SJCRH30 (cell line): ENCODE measurements at regions not wholly inside any gene's neighbourhood (a gene's known extent, or its start where the extent isn't known, plus 50 kb on each side); places are given as distances from the start of the nearest gene placed in this dataset.

Experiments
- DNase-seq, 2 experiments: peaks; one replicate each; pipeline ENCODE4 v3.0.0-alpha.2; 2015 to 2020
- H3K27ac ChIP-seq: fragments of 250-450 bp; sonication (Bioruptor Pico); 2 replicates; pipeline ENCODE4 v1.5.1; 2020; ENCODE audit warnings: mild to moderate bottlenecking, moderate library complexity
- H3K27me3 ChIP-seq: fragments of 250-450 bp; sonication (Bioruptor Pico); 2 replicates; pipeline ENCODE4 v1.5.1; 2020; ENCODE audit warnings: mild to moderate bottlenecking, moderate library complexity
- H3K36me3 ChIP-seq: fragments of 250-450 bp; sonication (Bioruptor Pico); 2 replicates; pipeline ENCODE4 v1.5.1; 2020; ENCODE audit warnings: mild to moderate bottlenecking, moderate library complexity
- H3K4me1 ChIP-seq: fragments of 250-450 bp; sonication (Bioruptor Pico); 2 replicates; pipeline ENCODE4 v1.5.1; 2020; ENCODE audit warnings: mild to moderate bottlenecking, moderate library complexity
- H3K4me3 ChIP-seq: fragments of 250-450 bp; sonication (Bioruptor Pico); 2 replicates; pipeline ENCODE4 v1.5.1; 2020; ENCODE audit warnings: mild to moderate bottlenecking, moderate library complexity
- H3K9me3 ChIP-seq: fragments of 250-450 bp; sonication (Bioruptor Pico); replicated peaks from 2 replicates; pipeline ENCODE4 v1.5.1; 2020; ENCODE audit warnings: mild to moderate bottlenecking, moderate library complexity

- H3K36me3 ChIP-seq, result no peaks in the 10 kb centered on the region
- no peaks in the 10 kb centered on the region for H3K27me3 ChIP-seq
- H3K9me3 ChIP-seq, result no peaks in the 10 kb centered on the region
- no peaks in the 10 kb centered on the region for H3K4me1 ChIP-seq
- no peak overlapping the region for H3K4me3 ChIP-seq
- no peak for DNase-seq
- no peak overlapping the region for H3K27ac ChIP-seq
Observed at GRCh38 chr11:106236295-106236694, 158.8 kb downstream of the AASDHPPT start.

- Histone ChIP-seq H3K27me3 (no peaks in the 10 kb centered on the region), H3K4me3 (no peak overlapping the region), H3K27ac (no peak overlapping the region), H3K4me1 (peaks cover 12% of the 10 kb centered on the region), H3K9me3 (no peaks in the 10 kb centered on the region), H3K36me3 (no peaks in the 10 kb centered on the region)
- DNase-seq, result no peak
Observed at GRCh38 chr11:106238704-106239360, 161.4 kb downstream of the AASDHPPT start.

- Histone ChIP-seq H3K9me3 (no peaks in the 10 kb centered on the region), H3K27me3 (no peaks in the 10 kb centered on the region), H3K36me3 (no peaks in the 10 kb centered on the region), H3K4me3 (no peak overlapping the region), H3K27ac (no peak overlapping the region), H3K4me1 (peaks cover 12% of the 10 kb centered on the region)
- DNase-seq, result no peak
Observed at GRCh38 chr11:106241601-106242257, 164.3 kb downstream of the AASDHPPT start.

GRCh38 chr11:106242718-106243415 lies 165.4 kb downstream of the AASDHPPT start:
- no peaks in the 10 kb centered on the region for H3K36me3 ChIP-seq
- H3K9me3 ChIP-seq, result 0 out of 2 replicates have a peak, but pooled peaks cover 2% of the 10 kb centered on the region
- DNase-seq, result peak; percentile 13 to 45
- H3K27ac ChIP-seq, result peak overlapping the region; percentile 31
- no peak overlapping the region for H3K4me3 ChIP-seq
- no peaks in the 10 kb centered on the region for H3K27me3 ChIP-seq
- H3K4me1 ChIP-seq, result peaks cover 12% of the 10 kb centered on the region

- Histone ChIP-seq H3K36me3 (no peaks in the 10 kb centered on the region), H3K4me3 (no peak overlapping the region), H3K4me1 (peaks cover 32% of the 10 kb centered on the region), H3K27ac (no peak overlapping the region), H3K9me3 (0 out of 2 replicates have a peak, but pooled peaks cover 4% of the 10 kb centered on the region), H3K27me3 (no peaks in the 10 kb centered on the region)
- no peak for DNase-seq
Observed at GRCh38 chr11:106246495-106246894, 169.0 kb downstream of the AASDHPPT start.

GRCh38 chr11:106249617-106250239 lies 172.3 kb downstream of the AASDHPPT start:
- peak; percentile 50 to 79 for DNase-seq
- peak overlapping the region; percentile 22 for H3K4me3 ChIP-seq
- peaks cover 20% of the 10 kb centered on the region for H3K4me1 ChIP-seq
- H3K36me3 ChIP-seq, result no peaks in the 10 kb centered on the region
- peak overlapping the region; percentile 93 for H3K27ac ChIP-seq
- H3K9me3 ChIP-seq, result 0 out of 2 replicates have a peak, but pooled peaks cover 4% of the 10 kb centered on the region
- H3K27me3 ChIP-seq, result no peaks in the 10 kb centered on the region

GRCh38 chr11:106262852-106263251 lies 185.4 kb downstream of the AASDHPPT start:
- Histone ChIP-seq H3K27me3 (no peaks in the 10 kb centered on the region), H3K36me3 (no peaks in the 10 kb centered on the region), H3K4me3 (no peak overlapping the region), H3K9me3 (no peaks in the 10 kb centered on the region), H3K4me1 (no peaks in the 10 kb centered on the region), H3K27ac (no peak overlapping the region)
- DNase-seq, result no peak

GRCh38 chr11:106263527-106263926 lies 186.1 kb downstream of the AASDHPPT start:
- no peak for DNase-seq
- H3K27me3 ChIP-seq, result no peaks in the 10 kb centered on the region
- H3K4me3 ChIP-seq, result no peak overlapping the region
- no peaks in the 10 kb centered on the region for H3K4me1 ChIP-seq
- no peak overlapping the region for H3K27ac ChIP-seq
- H3K36me3 ChIP-seq, result no peaks in the 10 kb centered on the region
- no peaks in the 10 kb centered on the region for H3K9me3 ChIP-seq

- DNase-seq, result no peak
- Histone ChIP-seq H3K36me3 (no peaks in the 10 kb centered on the region), H3K9me3 (no peaks in the 10 kb centered on the region), H3K27ac (peak overlapping the region; percentile 2; the same call in 1 of the 2 replicates), H3K27me3 (no peaks in the 10 kb centered on the region), H3K4me1 (peaks cover 7% of the 10 kb centered on the region; the same call in 1 of the 2 replicates), H3K4me3 (no peak overlapping the region)
Observed at GRCh38 chr11:106271086-106271485, 193.6 kb downstream of the AASDHPPT start.

GRCh38 chr11:106271686-106272085 lies 194.2 kb downstream of the AASDHPPT start:
- DNase-seq, result no peak
- Histone ChIP-seq H3K4me1 (peaks cover 7% of the 10 kb centered on the region; the same call in 1 of the 2 replicates), H3K4me3 (no peak overlapping the region), H3K27ac (0 out of 2 replicates have a peak overlapping the region, but pooled peaks have one; percentile 2), H3K36me3 (no peaks in the 10 kb centered on the region), H3K9me3 (no peaks in the 10 kb centered on the region), H3K27me3 (no peaks in the 10 kb centered on the region)

- no peaks in the 10 kb centered on the region for H3K27me3 ChIP-seq
- no peak overlapping the region for H3K27ac ChIP-seq
- peaks cover 7% of the 10 kb centered on the region; the same call in 1 of the 2 replicates for H3K4me1 ChIP-seq
- no peaks in the 10 kb centered on the region for H3K9me3 ChIP-seq
- no peak overlapping the region for H3K4me3 ChIP-seq
- H3K36me3 ChIP-seq, result no peaks in the 10 kb centered on the region
- DNase-seq, result no peak
Observed at GRCh38 chr11:106275151-106275550, 197.7 kb downstream of the AASDHPPT start.

GRCh38 chr11:106276126-106276525 lies 198.7 kb downstream of the AASDHPPT start:
- Histone ChIP-seq H3K27me3 (no peaks in the 10 kb centered on the region), H3K4me3 (no peak overlapping the region), H3K9me3 (no peaks in the 10 kb centered on the region), H3K27ac (no peak overlapping the region), H3K4me1 (peaks cover 7% of the 10 kb centered on the region), H3K36me3 (no peaks in the 10 kb centered on the region)
- DNase-seq, result no peak

- Histone ChIP-seq H3K9me3 (no peaks in the 10 kb centered on the region), H3K4me3 (no peak overlapping the region), H3K27me3 (no peaks in the 10 kb centered on the region), H3K36me3 (no peaks in the 10 kb centered on the region), H3K27ac (no peak overlapping the region), H3K4me1 (peaks cover 7% of the 10 kb centered on the region)
- DNase-seq, result peak in 1 of 2 experiments; percentile 14
Observed at GRCh38 chr11:106276859-106277436, 199.5 kb downstream of the AASDHPPT start.

- no peak for DNase-seq
- no peaks in the 10 kb centered on the region for H3K9me3 ChIP-seq
- no peaks in the 10 kb centered on the region for H3K36me3 ChIP-seq
- H3K27me3 ChIP-seq, result no peaks in the 10 kb centered on the region
- no peak overlapping the region for H3K27ac ChIP-seq
- H3K4me1 ChIP-seq, result peaks cover 7% of the 10 kb centered on the region
- no peak overlapping the region for H3K4me3 ChIP-seq
Observed at GRCh38 chr11:106277484-106277883, 200.0 kb downstream of the AASDHPPT start.
